GM23248 (cell line): ENCODE measurements at regions not wholly inside any gene's neighbourhood (a gene's known extent, or its start where the extent isn't known, plus 50 kb on each side); places are given as distances from the start of the nearest gene placed in this dataset.

Source experiments
- EZH2 ChIP-seq: fragments of 200-600 bp; sonication (generic); IDR thresholded peaks from 2 replicates; pipeline ENCODE4 v1.6.1; 2018; ENCODE audit warnings: antibody characterized with exemption, mild to moderate bottlenecking; ENCODE audit not compliant: insufficient read depth, poor library complexity, severe bottlenecking
- EZH2phosphoT487 ChIP-seq: fragments of 200-600 bp; sonication (generic); IDR thresholded peaks from 2 replicates; pipeline ENCODE4 v1.6.1; 2018; ENCODE audit warnings: antibody characterized with exemption, moderate library complexity, mild to moderate bottlenecking, low read depth; ENCODE audit not compliant: insufficient read depth

DNA sequence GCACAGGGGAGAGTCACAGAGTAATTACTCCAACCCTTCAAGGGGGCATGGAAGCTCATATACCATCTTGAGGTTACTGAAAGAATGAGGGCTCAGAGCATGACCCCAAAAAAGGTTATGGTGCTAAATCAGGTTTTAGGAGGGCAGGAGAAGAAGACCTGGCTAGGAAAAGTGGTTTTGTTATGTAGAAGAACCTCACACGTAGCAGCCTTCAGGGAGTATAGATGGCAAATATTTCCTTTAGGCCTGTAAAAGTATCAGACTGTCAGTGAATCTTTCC is 102.0 kb upstream of the PDE5A start:
- TF ChIP-seq EZH2 (no peak), EZH2phosphoT487 (no peak)
